Muscle layer of colon (tissue), 2 donors: ENCODE measurements at regions not wholly inside any gene's neighbourhood (a gene's known extent, or its start where the extent isn't known, plus 50 kb on each side); places are given as distances from the start of the nearest gene placed in this dataset.
"Not testable (repeated sequence)": the region's sequence is repeated elsewhere in the genome, so short reads cannot be mapped to it uniquely, and the experiment has no call there.

Experiments used
- H3K27ac ChIP-seq: one replicate; pipeline ENCODE4 v1.7.0; 2013; ENCODE audit warnings: low read depth, mild to moderate bottlenecking, low read length, moderate library complexity
- H3K27me3 ChIP-seq, 2 donors: one replicate each; pipeline ENCODE4 v1.7.0; 2013; ENCODE audit warnings: low read length in 2 of 2, mild to moderate bottlenecking in 2 of 2; ENCODE audit not compliant: insufficient read depth in 2 of 2, control insufficient read depth in 1 of 2
- H3K36me3 ChIP-seq: one replicate; pipeline ENCODE4 v1.7.0; 2013; ENCODE audit warnings: mild to moderate bottlenecking, low read length; ENCODE audit not compliant: insufficient read depth
- H3K4me1 ChIP-seq: one replicate; pipeline ENCODE4 v1.7.0; 2013; ENCODE audit warnings: mild to moderate bottlenecking, low read length; ENCODE audit not compliant: insufficient read depth
- H3K4me3 ChIP-seq, 2 donors: one replicate each; pipeline ENCODE4 v1.7.0; 2013; ENCODE audit warnings: low read length in 2 of 2, low read depth in 1 of 2, mild to moderate bottlenecking in 1 of 2, moderate library complexity in 1 of 2
- H3K9ac ChIP-seq: one replicate; pipeline ENCODE4 v1.7.0; 2013; ENCODE audit warnings: low read length
- H3K9me3 ChIP-seq: one replicate; pipeline ENCODE4 v1.7.0; 2013; ENCODE audit warnings: mild to moderate bottlenecking, low read length
- donor health status: abdominal sarcoma.
- donor health status: Adenocarcinoma of cecum.

DNA sequence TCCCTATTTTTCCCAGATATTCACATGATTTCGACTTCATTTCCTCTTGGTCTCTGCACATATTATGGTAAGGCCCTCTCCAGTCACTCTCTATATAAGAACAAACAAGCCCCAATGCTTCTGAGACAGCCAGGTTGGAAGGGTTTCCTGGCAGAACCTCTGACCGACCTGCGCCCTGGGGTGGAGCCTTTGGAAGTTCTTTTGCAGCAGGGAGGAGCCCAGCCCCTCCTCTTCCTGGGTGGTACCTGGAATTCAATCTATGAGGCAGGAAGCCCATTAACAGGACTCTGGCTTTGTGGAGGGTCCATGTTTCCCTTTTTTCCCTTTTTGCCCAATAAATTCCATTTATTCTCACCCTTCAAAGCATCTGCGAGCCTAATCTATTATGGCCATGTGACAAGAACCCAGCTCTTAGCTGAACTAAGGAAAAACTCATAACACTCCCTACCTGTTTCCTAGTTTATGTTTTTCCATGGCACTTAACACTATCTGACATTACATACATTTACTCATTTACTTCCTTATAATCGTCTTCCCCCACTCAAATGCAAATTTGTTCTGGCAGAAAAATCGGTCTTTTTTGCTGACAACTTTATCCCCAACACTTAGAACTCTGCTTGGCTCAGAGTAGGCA is 92.5 kb upstream of the FRMD4A start:
- no peak overlapping the region for H3K4me3 ChIP-seq

GRCh38 chr10:14422431-14422830 is 91.7 kb upstream of the FRMD4A start:
- H3K27ac ChIP-seq, result no peak overlapping the region
- no peaks in the 10 kb centered on the region for H3K27me3 ChIP-seq
- H3K4me3 ChIP-seq, result no peak overlapping the region
- no peaks in the 10 kb centered on the region for H3K4me1 ChIP-seq
- H3K9me3 ChIP-seq, result no peaks in the 10 kb centered on the region
- H3K9ac ChIP-seq, result no peak overlapping the region
- H3K36me3 ChIP-seq, result no peaks in the 10 kb centered on the region

More for the DNA sequence above, 92.5 kb upstream of the FRMD4A start:
- Histone ChIP-seq H3K27me3 (no peaks in the 10 kb centered on the region), H3K27ac (no peak overlapping the region), H3K9me3 (no peaks in the 10 kb centered on the region), H3K36me3 (no peaks in the 10 kb centered on the region), H3K4me1 (no peaks in the 10 kb centered on the region), H3K9ac (no peak overlapping the region)

DNA sequence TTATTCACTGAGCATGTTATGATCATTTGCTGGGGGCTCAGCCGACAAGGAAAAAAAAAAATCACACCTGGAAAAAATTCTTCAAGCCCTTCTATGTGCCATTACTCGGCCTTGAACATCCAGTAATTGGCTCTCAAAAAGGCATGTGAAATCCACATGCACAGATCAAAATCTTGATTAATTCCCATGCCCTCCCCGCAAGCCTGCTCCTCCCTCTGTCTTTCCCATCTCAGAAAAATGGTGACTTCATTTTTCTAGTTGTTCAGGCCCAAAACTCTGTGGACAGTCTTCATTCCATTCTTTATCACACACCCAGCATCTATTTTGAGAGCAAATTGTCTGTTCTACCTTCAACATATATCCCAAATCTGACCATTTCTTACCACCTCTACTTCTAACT is 91.2 kb upstream of the FRMD4A start:
- no peak overlapping the region for H3K9ac ChIP-seq
- no peak overlapping the region for H3K27ac ChIP-seq
- H3K9me3 ChIP-seq, result no peaks in the 10 kb centered on the region
- no peaks in the 10 kb centered on the region for H3K36me3 ChIP-seq
- no peaks in the 10 kb centered on the region for H3K27me3 ChIP-seq
- no peaks in the 10 kb centered on the region for H3K4me1 ChIP-seq
- H3K4me3 ChIP-seq, result no peak overlapping the region

GRCh38 chr10:14417336-14417735 is 86.6 kb upstream of the FRMD4A start:
- H3K36me3 ChIP-seq, H3K4me3 ChIP-seq, H3K9ac ChIP-seq, H3K9me3 ChIP-seq, H3K27me3 ChIP-seq, H3K4me1 ChIP-seq, H3K27ac ChIP-seq: not testable (repeated sequence)

GRCh38 chr10:14416308-14416700 is 85.6 kb upstream of the FRMD4A start:
- H3K36me3 ChIP-seq, result no peaks in the 10 kb centered on the region
- H3K9ac ChIP-seq, result no peak overlapping the region
- H3K4me3 ChIP-seq, result no peak overlapping the region
- no peaks in the 10 kb centered on the region for H3K9me3 ChIP-seq
- no peaks in the 10 kb centered on the region for H3K4me1 ChIP-seq
- no peaks in the 10 kb centered on the region for H3K27me3 ChIP-seq
- H3K27ac ChIP-seq, result no peak overlapping the region

DNA sequence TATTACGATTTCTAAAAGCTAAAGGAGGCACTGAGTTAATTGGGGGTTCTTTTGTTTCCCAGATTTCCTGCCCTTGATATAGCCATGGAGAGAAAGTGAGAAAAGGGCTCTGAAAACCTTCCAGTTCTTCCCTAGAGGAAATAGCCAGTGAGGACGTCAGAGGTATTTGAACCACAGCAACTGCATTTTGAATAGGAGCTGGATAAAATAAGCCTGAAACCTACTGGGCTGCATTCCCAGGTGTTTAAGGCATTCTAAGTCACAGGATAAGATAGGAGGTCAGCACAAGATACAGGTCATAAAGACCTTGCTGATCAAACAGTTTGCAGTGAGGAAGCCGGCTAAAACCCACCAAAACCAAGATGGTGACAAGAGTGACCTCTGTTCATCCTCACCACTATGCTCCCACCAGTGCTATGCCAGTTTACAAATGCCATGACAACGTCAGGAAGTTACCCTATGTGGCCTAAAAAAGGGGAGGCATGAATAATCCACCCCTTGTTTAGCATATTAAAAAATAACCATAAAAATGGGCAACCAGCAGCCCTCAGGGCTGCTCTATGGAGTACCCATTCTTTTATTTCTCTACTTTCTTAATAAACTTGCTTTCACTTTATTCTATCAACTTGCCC is 85.1 kb upstream of the FRMD4A start:
- Histone ChIP-seq H3K9ac (no peak overlapping the region), H3K27me3 (no peaks in the 10 kb centered on the region), H3K9me3 (no peaks in the 10 kb centered on the region), H3K36me3 (no peaks in the 10 kb centered on the region), H3K4me3 (no peak overlapping the region), H3K4me1 (no peaks in the 10 kb centered on the region), H3K27ac (no peak overlapping the region)

DNA sequence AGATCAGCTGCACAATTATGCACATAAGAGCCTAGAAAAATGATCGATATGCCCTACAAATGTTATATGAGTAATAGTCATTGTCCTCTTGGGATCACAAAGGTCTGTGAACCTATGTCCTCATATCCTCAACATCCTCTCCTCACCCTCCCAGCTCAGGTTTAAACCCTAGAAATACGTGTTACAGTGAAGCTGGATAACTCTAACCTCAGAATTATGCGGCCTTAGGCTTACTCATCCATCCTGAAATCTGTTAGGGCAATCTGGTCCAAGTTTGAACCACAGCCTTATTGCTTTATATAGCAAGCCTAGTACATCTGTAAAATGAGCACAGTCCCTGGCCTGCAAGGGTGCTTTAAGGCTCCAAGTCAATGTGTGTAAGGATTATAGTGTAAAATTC is 84.2 kb upstream of the FRMD4A start:
- H3K27me3 ChIP-seq, result no peaks in the 10 kb centered on the region
- no peak overlapping the region for H3K4me3 ChIP-seq
- no peaks in the 10 kb centered on the region for H3K9me3 ChIP-seq
- no peaks in the 10 kb centered on the region for H3K4me1 ChIP-seq
- H3K36me3 ChIP-seq, result no peaks in the 10 kb centered on the region
- H3K9ac ChIP-seq, result no peak overlapping the region
- no peak overlapping the region for H3K27ac ChIP-seq

DNA sequence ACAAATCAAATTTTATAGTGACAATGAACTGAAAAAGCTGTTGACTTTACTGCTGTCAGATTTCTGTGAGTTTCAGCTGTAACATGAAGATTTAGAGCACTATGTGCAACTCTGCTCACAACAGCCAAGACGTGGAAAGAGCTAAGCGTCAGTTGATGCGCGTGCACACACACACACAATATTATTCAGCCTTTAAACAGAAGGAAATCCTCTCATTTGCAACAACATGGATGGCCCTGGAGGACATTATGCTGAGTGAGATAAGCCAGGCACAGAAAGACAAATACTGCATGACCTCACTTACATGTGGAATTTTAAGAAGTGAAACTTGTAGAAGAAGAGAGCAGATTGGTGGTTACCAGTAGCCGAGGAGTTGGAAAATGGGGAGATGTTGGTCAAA is 82.8 kb upstream of the FRMD4A start:
- Histone ChIP-seq H3K9me3 (no peaks in the 10 kb centered on the region), H3K27ac (no peak overlapping the region), H3K4me1 (no peaks in the 10 kb centered on the region)

DNA sequence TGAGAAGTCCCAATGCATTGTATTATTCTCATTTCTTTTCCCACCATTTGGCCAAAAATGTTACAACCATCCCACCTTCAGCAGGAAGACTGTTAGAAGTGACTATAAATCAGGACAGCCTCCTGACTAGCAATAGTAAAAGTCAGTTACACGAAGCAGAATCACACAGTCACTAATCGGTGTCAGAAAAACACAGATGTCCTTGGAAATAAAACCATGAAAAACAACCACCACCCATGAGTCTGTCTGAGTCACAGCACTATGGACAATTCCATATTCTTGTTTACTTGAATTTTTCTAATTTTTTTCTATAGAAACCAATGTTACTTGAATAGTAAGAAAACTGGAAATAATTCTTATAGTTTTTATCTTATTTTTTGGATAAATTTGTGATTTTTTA is 81.9 kb upstream of the FRMD4A start:
- H3K4me1 ChIP-seq, result no peaks in the 10 kb centered on the region
- no peaks in the 10 kb centered on the region for H3K9me3 ChIP-seq
- no peaks in the 10 kb centered on the region for H3K27me3 ChIP-seq
- H3K36me3 ChIP-seq, result no peaks in the 10 kb centered on the region
- no peak overlapping the region for H3K27ac ChIP-seq
- H3K9ac ChIP-seq, result no peak overlapping the region
- H3K4me3 ChIP-seq, result no peak overlapping the region

More for the DNA sequence above, 82.8 kb upstream of the FRMD4A start:
- Histone ChIP-seq H3K36me3 (no peaks in the 10 kb centered on the region), H3K27me3 (no peaks in the 10 kb centered on the region), H3K9ac (no peak overlapping the region), H3K4me3 (no peak overlapping the region)

GRCh38 chr10:14409856-14410458 is 79.2 kb upstream of the FRMD4A start:
- Histone ChIP-seq H3K27me3 (no peaks in the 10 kb centered on the region), H3K9ac (no peak overlapping the region), H3K4me1 (no peaks in the 10 kb centered on the region), H3K27ac (no peak overlapping the region), H3K36me3 (no peaks in the 10 kb centered on the region), H3K4me3 (no peak overlapping the region), H3K9me3 (no peaks in the 10 kb centered on the region)

- H3K4me1 ChIP-seq, result no peaks in the 10 kb centered on the region
- H3K27me3 ChIP-seq, result no peaks in the 10 kb centered on the region
- no peak overlapping the region for H3K9ac ChIP-seq
- H3K9me3 ChIP-seq, result no peaks in the 10 kb centered on the region
- H3K4me3 ChIP-seq, result no peak overlapping the region
- no peak overlapping the region for H3K27ac ChIP-seq
- H3K36me3 ChIP-seq, result no peaks in the 10 kb centered on the region
These were observed 78.5 kb upstream of the FRMD4A start for GRCh38 chr10:14409247-14409646.

DNA sequence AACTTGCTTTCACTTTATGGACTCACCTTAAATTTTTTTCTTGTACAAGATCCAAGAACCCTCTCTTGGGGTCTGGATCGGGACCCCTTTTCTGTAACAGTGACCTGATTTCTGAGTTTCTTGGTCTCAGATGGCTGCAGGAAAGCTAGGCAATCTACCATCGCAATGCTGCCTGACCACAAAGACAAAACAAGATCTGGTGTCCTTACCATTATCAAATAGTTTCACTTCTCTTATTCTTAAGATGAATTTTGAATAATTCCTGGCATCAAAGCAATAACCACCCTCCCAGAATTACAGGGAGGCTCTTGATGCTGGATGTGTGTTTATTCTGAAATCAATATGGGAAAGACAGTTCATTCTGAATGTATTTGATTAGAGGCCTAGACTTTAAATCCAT is 77.4 kb upstream of the FRMD4A start:
- no peak overlapping the region for H3K9ac ChIP-seq
- no peak overlapping the region for H3K4me3 ChIP-seq
- H3K27ac ChIP-seq, result no peak overlapping the region
- no peaks in the 10 kb centered on the region for H3K27me3 ChIP-seq
- H3K9me3 ChIP-seq, result no peaks in the 10 kb centered on the region
- no peaks in the 10 kb centered on the region for H3K36me3 ChIP-seq
- H3K4me1 ChIP-seq, result no peaks in the 10 kb centered on the region
